ENCODE measurements at regions not wholly inside any gene's neighbourhood (a gene's known extent, or its start where the extent isn't known, plus 50 kb on each side); places are given as distances from the start of the nearest gene placed in this dataset.

DNA sequence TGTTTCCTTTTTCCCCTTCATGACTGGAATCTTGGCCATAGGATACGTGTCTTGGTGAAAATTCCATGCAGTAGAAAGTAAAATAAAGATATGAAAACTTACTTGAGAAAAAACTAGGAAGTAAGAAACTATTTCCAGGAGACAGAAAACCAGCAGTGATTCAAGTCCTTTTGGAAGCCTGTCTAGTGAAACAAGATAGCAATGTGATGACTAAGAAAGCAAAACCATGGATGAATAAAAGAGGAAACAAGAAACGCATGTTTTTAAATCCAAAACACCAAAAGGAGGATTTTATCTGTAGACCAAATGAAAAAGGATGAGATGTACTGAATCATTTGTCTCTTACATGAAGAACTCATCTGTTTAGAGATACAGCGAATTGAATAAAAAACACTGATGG lies 1430.0 kb downstream of the ARAP2 start:
- FAIRE-seq (no peak), DNase-seq (no peak)
- H3K9me3 ChIP-seq (ENCODE audit: control insufficient read depth in 2 of 2, insufficient read depth in 1 of 2, low read depth in 1 of 2, low read length in 1 of 2): peaks cover 0 to 2% of the 10 kb centered on the region in 2 donors
- H3K4me3 ChIP-seq (ENCODE audit: low read depth in 1 of 3, low read length in 3 of 3): no peak overlapping the region
- H3K27ac ChIP-seq (ENCODE audit: low read depth in 1 of 3, low read length in 2 of 3): no peak overlapping the region
- 65 to 71% (median 68%) methylated on average over 3 of the region's 3 CpGs for WGBS, 3 donors
- H3K27me3 ChIP-seq (ENCODE audit: control insufficient read depth in 3 of 3, insufficient read depth in 3 of 3, low read length in 3 of 3): no peaks in the 10 kb centered on the region
- no peaks in the 10 kb centered on the region for H3K4me1 ChIP-seq (ENCODE audit: control insufficient read depth in 3 of 3, insufficient read depth in 2 of 3, low read depth in 1 of 3, low read length in 2 of 3)
- H3K36me3 ChIP-seq (ENCODE audit: control insufficient read depth in 3 of 3, insufficient read depth in 2 of 3, low read depth in 1 of 3, low read length in 3 of 3): no peaks in the 10 kb centered on the region

- Histone ChIP-seq H3K27me3 (ENCODE audit: control insufficient read depth in 3 of 3, insufficient read depth in 3 of 3, low read length in 3 of 3) (no peaks in the 10 kb centered on the region), H3K27ac (ENCODE audit: low read depth in 1 of 3, low read length in 2 of 3) (no peak overlapping the region), H3K4me1 (ENCODE audit: control insufficient read depth in 3 of 3, insufficient read depth in 2 of 3, low read depth in 1 of 3, low read length in 2 of 3) (no peaks in the 10 kb centered on the region), H3K4me3 (ENCODE audit: low read depth in 1 of 3, low read length in 3 of 3) (no peak overlapping the region), H3K9me3 (ENCODE audit: control insufficient read depth in 2 of 2, insufficient read depth in 1 of 2, low read depth in 1 of 2, low read length in 1 of 2) (no peaks in the 10 kb centered on the region), H3K36me3 (ENCODE audit: control insufficient read depth in 3 of 3, insufficient read depth in 2 of 3, low read depth in 1 of 3, low read length in 3 of 3) (no peaks in the 10 kb centered on the region)
- no peak for FAIRE-seq
- no peak for DNase-seq
Observed at GRCh38 chr4:34824515-34824914, 1419.8 kb downstream of the ARAP2 start.

- 84 to 91% (median 90%) methylated on average over 5 of the region's 5 CpGs for WGBS, 3 donors
- Histone ChIP-seq H3K9me3 (ENCODE audit: control insufficient read depth in 2 of 2, insufficient read depth in 1 of 2, low read depth in 1 of 2, low read length in 1 of 2) (no peaks in the 10 kb centered on the region), H3K4me1 (ENCODE audit: control insufficient read depth in 3 of 3, insufficient read depth in 2 of 3, low read depth in 1 of 3, low read length in 2 of 3) (no peaks in the 10 kb centered on the region), H3K27ac (ENCODE audit: low read depth in 1 of 3, low read length in 2 of 3) (no peak overlapping the region), H3K36me3 (ENCODE audit: control insufficient read depth in 3 of 3, insufficient read depth in 2 of 3, low read depth in 1 of 3, low read length in 3 of 3) (no peaks in the 10 kb centered on the region), H3K27me3 (ENCODE audit: control insufficient read depth in 3 of 3, insufficient read depth in 3 of 3, low read length in 3 of 3) (no peaks in the 10 kb centered on the region), H3K4me3 (ENCODE audit: low read depth in 1 of 3, low read length in 3 of 3) (no peak overlapping the region)
- FAIRE-seq (no peak), DNase-seq (no peak)
Observed at GRCh38 chr4:34826660-34827059, 1417.7 kb downstream of the ARAP2 start.

- Histone ChIP-seq H3K9me3 (ENCODE audit: control insufficient read depth in 2 of 2, insufficient read depth in 1 of 2, low read depth in 1 of 2, low read length in 1 of 2) (no peaks in the 10 kb centered on the region), H3K27me3 (ENCODE audit: control insufficient read depth in 3 of 3, insufficient read depth in 3 of 3, low read length in 3 of 3) (no peaks in the 10 kb centered on the region), H3K4me3 (ENCODE audit: low read depth in 1 of 3, low read length in 3 of 3) (no peak overlapping the region), H3K4me1 (ENCODE audit: control insufficient read depth in 3 of 3, insufficient read depth in 2 of 3, low read depth in 1 of 3, low read length in 2 of 3) (no peaks in the 10 kb centered on the region), H3K27ac (ENCODE audit: low read depth in 1 of 3, low read length in 2 of 3) (no peak overlapping the region), H3K36me3 (ENCODE audit: control insufficient read depth in 3 of 3, insufficient read depth in 2 of 3, low read depth in 1 of 3, low read length in 3 of 3) (no peaks in the 10 kb centered on the region)
- no peak for FAIRE-seq
- no peak for DNase-seq
Observed at GRCh38 chr4:34845926-34846325, 1398.4 kb downstream of the ARAP2 start.

GRCh38 chr4:34850421-34850820 lies 1393.9 kb downstream of the ARAP2 start:
- Histone ChIP-seq H3K27me3 (ENCODE audit: control insufficient read depth in 3 of 3, insufficient read depth in 3 of 3, low read length in 3 of 3) (no peaks in the 10 kb centered on the region), H3K9me3 (ENCODE audit: control insufficient read depth in 2 of 2, insufficient read depth in 1 of 2, low read depth in 1 of 2, low read length in 1 of 2) (no peaks in the 10 kb centered on the region), H3K4me3 (ENCODE audit: low read depth in 1 of 3, low read length in 3 of 3) (no peak overlapping the region), H3K36me3 (ENCODE audit: control insufficient read depth in 3 of 3, insufficient read depth in 2 of 3, low read depth in 1 of 3, low read length in 3 of 3) (no peaks in the 10 kb centered on the region), H3K27ac (ENCODE audit: low read depth in 1 of 3, low read length in 2 of 3) (no peak overlapping the region), H3K4me1 (ENCODE audit: control insufficient read depth in 3 of 3, insufficient read depth in 2 of 3, low read depth in 1 of 3, low read length in 2 of 3) (no peaks in the 10 kb centered on the region)
- 79 to 91% (median 85%) methylated on average over 2 of the region's 2 CpGs for WGBS, 3 donors
- FAIRE-seq: no peak
- DNase-seq: no peak

DNA sequence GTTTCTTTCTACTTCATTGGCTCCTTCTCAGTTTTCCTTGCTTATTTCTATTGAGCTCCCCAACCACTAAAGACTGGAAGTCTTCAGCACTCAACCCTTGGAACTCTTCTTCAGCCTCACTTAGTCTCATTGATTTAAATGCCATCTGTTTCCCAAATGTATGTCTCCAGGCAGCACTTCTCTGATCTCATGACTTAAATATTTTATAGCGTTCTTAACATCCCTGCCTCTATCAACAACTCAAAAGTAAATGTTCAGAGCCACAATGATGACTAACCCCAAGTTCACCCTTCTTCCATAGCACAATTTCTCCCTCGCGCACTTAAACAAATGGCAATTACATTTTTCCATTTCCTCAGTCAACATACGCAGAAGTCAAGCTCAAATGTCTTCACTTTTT lies 1393.3 kb downstream of the ARAP2 start:
- no peak for FAIRE-seq
- no peak overlapping the region for H3K4me3 ChIP-seq (ENCODE audit: low read depth in 1 of 3, low read length in 3 of 3)

DNA sequence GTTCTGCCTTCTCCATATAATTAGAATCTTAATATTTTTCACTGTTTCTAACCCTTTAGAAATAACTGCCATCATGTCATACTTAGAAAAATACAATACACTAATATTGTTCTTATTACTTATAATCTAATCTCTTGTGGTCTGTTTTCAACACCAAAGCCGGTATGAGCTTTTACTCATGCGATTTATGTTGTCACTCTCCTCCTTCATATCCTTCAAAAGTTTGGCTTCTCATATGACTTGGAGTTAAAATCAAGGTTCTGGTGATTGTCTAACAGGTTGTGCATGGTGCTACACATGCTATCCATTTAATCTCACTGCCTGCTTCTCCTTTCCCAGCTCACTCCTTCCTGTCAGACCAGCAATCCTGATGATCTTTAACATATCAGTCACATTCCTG lies 1392.9 kb downstream of the ARAP2 start:
- DNase-seq (no peak), FAIRE-seq (no peak)
- no peaks in the 10 kb centered on the region for H3K27me3 ChIP-seq (ENCODE audit: control insufficient read depth in 3 of 3, insufficient read depth in 3 of 3, low read length in 3 of 3)
- no peaks in the 10 kb centered on the region for H3K4me1 ChIP-seq (ENCODE audit: control insufficient read depth in 3 of 3, insufficient read depth in 2 of 3, low read depth in 1 of 3, low read length in 2 of 3)
- H3K27ac ChIP-seq (ENCODE audit: low read depth in 1 of 3, low read length in 2 of 3): no peak overlapping the region
- H3K36me3 ChIP-seq (ENCODE audit: control insufficient read depth in 3 of 3, insufficient read depth in 2 of 3, low read depth in 1 of 3, low read length in 3 of 3): no peaks in the 10 kb centered on the region
- H3K4me3 ChIP-seq (ENCODE audit: low read depth in 1 of 3, low read length in 3 of 3): no peak overlapping the region
- 83 to 91% (median 84%) methylated on average over 2 of the region's 2 CpGs for WGBS, 3 donors
- H3K9me3 ChIP-seq (ENCODE audit: control insufficient read depth in 2 of 2, insufficient read depth in 1 of 2, low read depth in 1 of 2, low read length in 1 of 2): no peaks in the 10 kb centered on the region

More for the DNA sequence above, 1393.3 kb downstream of the ARAP2 start:
- no peak for DNase-seq
- H3K27me3 ChIP-seq (ENCODE audit: control insufficient read depth in 3 of 3, insufficient read depth in 3 of 3, low read length in 3 of 3): no peaks in the 10 kb centered on the region
- H3K27ac ChIP-seq (ENCODE audit: low read depth in 1 of 3, low read length in 2 of 3): no peak overlapping the region
- H3K36me3 ChIP-seq (ENCODE audit: control insufficient read depth in 3 of 3, insufficient read depth in 2 of 3, low read depth in 1 of 3, low read length in 3 of 3): no peaks in the 10 kb centered on the region
- H3K4me1 ChIP-seq (ENCODE audit: control insufficient read depth in 3 of 3, insufficient read depth in 2 of 3, low read depth in 1 of 3, low read length in 2 of 3): no peaks in the 10 kb centered on the region
- 56 to 67% (median 63%) methylated on average over 4 of the region's 4 CpGs for WGBS, 3 donors
- H3K9me3 ChIP-seq (ENCODE audit: control insufficient read depth in 2 of 2, insufficient read depth in 1 of 2, low read depth in 1 of 2, low read length in 1 of 2): no peaks in the 10 kb centered on the region

GRCh38 chr4:34854451-34854850 lies 1389.9 kb downstream of the ARAP2 start:
- H3K27me3 ChIP-seq (ENCODE audit: control insufficient read depth in 3 of 3, insufficient read depth in 3 of 3, low read length in 3 of 3): no peaks in the 10 kb centered on the region
- H3K4me3 ChIP-seq (ENCODE audit: low read depth in 1 of 3, low read length in 3 of 3): no peak overlapping the region
- no peaks in the 10 kb centered on the region for H3K36me3 ChIP-seq (ENCODE audit: control insufficient read depth in 3 of 3, insufficient read depth in 2 of 3, low read depth in 1 of 3, low read length in 3 of 3)
- H3K4me1 ChIP-seq (ENCODE audit: control insufficient read depth in 3 of 3, insufficient read depth in 2 of 3, low read depth in 1 of 3, low read length in 2 of 3): no peaks in the 10 kb centered on the region
- no peak for DNase-seq
- no peaks in the 10 kb centered on the region for H3K9me3 ChIP-seq (ENCODE audit: control insufficient read depth in 2 of 2, insufficient read depth in 1 of 2, low read depth in 1 of 2, low read length in 1 of 2)
- WGBS, 3 donors: 59 to 96% (median 78%) methylated on average over 1 of the region's 1 CpG
- H3K27ac ChIP-seq (ENCODE audit: low read depth in 1 of 3, low read length in 2 of 3): no peak overlapping the region
- FAIRE-seq: no peak

GRCh38 chr4:34861666-34862065 lies 1382.6 kb downstream of the ARAP2 start:
- FAIRE-seq (no peak), DNase-seq (no peak)
- 28 to 39% (median 38%) methylated on average over 4 of the region's 4 CpGs for WGBS, 3 donors
- Histone ChIP-seq H3K27ac (ENCODE audit: low read depth in 1 of 3, low read length in 2 of 3) (no peak overlapping the region), H3K27me3 (ENCODE audit: control insufficient read depth in 3 of 3, insufficient read depth in 3 of 3, low read length in 3 of 3) (no peaks in the 10 kb centered on the region), H3K36me3 (ENCODE audit: control insufficient read depth in 3 of 3, insufficient read depth in 2 of 3, low read depth in 1 of 3, low read length in 3 of 3) (no peaks in the 10 kb centered on the region), H3K4me3 (ENCODE audit: low read depth in 1 of 3, low read length in 3 of 3) (no peak overlapping the region), H3K9me3 (ENCODE audit: control insufficient read depth in 2 of 2, insufficient read depth in 1 of 2, low read depth in 1 of 2, low read length in 1 of 2) (no peaks in the 10 kb centered on the region), H3K4me1 (ENCODE audit: control insufficient read depth in 3 of 3, insufficient read depth in 2 of 3, low read depth in 1 of 3, low read length in 2 of 3) (no peaks in the 10 kb centered on the region)

Data from small intestine (tissue), 7 donors.